ENCODE measurements at regions not wholly inside any gene's neighbourhood (a gene's known extent, or its start where the extent isn't known, plus 50 kb on each side); places are given as distances from the start of the nearest gene placed in this dataset. TPM values are rescaled to one million over a fixed set of nuclear protein-coding genes. Genes with fewer than 3 reads are reported as not detected.

GRCh38 chr3:66938338-66938963, 59.7 kb upstream of the KBTBD8 start:
- no peaks in the 10 kb centered on the region for H3K36me3 ChIP-seq (ENCODE audit: insufficient read depth, low read length)
- peak; percentile 73 for TF ChIP-seq CTCF (IDR thresholded peaks at IDR 0.05; ENCODE audit: extremely low read depth, low read depth, low read length)
- no peak for DNase-seq (ENCODE audit: insufficient read length, low spot score, missing footprints)
- H4K20me1 ChIP-seq (ENCODE audit: insufficient read depth, low read length), result no peaks in the 10 kb centered on the region
- no peak overlapping the region for H2AFZ ChIP-seq (ENCODE audit: low read length)
- H3K4me2 ChIP-seq (ENCODE audit: insufficient read depth, low read length), result no peak overlapping the region
- H3K79me2 ChIP-seq (ENCODE audit: insufficient read depth, low read length), result no peaks in the 10 kb centered on the region
- H3K4me1 ChIP-seq (ENCODE audit: insufficient read depth, low read length), result no peaks in the 10 kb centered on the region
- H3K4me3 ChIP-seq (ENCODE audit: insufficient read depth, low read length), result no peak overlapping the region
- no peaks in the 10 kb centered on the region for H3K9me3 ChIP-seq (ENCODE audit: low read depth, low read length)
- H3K27ac ChIP-seq (ENCODE audit: low read depth, low read length), result no peak overlapping the region
- no peaks in the 10 kb centered on the region for H3K27me3 ChIP-seq (ENCODE audit: insufficient read depth, low read length)

GRCh38 chr3:66948041-66948440, 50.1 kb upstream of the KBTBD8 start:
- Histone ChIP-seq H4K20me1 (ENCODE audit: insufficient read depth, low read length) (no peaks in the 10 kb centered on the region), H3K27ac (ENCODE audit: low read depth, low read length) (no peak overlapping the region), H2AFZ (ENCODE audit: low read length) (no peak overlapping the region), H3K4me3 (ENCODE audit: insufficient read depth, low read length) (no peak overlapping the region), H3K79me2 (ENCODE audit: insufficient read depth, low read length) (no peaks in the 10 kb centered on the region), H3K27me3 (ENCODE audit: insufficient read depth, low read length) (no peaks in the 10 kb centered on the region), H3K4me1 (ENCODE audit: insufficient read depth, low read length) (no peaks in the 10 kb centered on the region), H3K36me3 (ENCODE audit: insufficient read depth, low read length) (no peaks in the 10 kb centered on the region), H3K4me2 (ENCODE audit: insufficient read depth, low read length) (no peak overlapping the region), H3K9me3 (ENCODE audit: low read depth, low read length) (no peaks in the 10 kb centered on the region)
- DNase-seq (ENCODE audit: insufficient read length, low spot score, missing footprints), result no peak
- TF ChIP-seq CTCF (IDR thresholded peaks at IDR 0.05; ENCODE audit: extremely low read depth, low read depth, low read length), result no peak

Small RNA genes lying in the stretch of these regions (small RNA-seq; reads per million reads assigned to genes)
- not detected for gene RPL21P41
